PC-3 (cell line): ENCODE measurements at regions not wholly inside any gene's neighbourhood (a gene's known extent, or its start where the extent isn't known, plus 50 kb on each side); places are given as distances from the start of the nearest gene placed in this dataset.

Experiments used
- CTCF ChIP-seq: fragments of 300-600 bp; sonication (generic); conservative IDR thresholded peaks from 2 replicates; pipeline ENCODE4 v1.5.1; 2017; ENCODE audit warnings: antibody characterized with exemption, low read depth, mild to moderate bottlenecking, low read length
- EZH2 ChIP-seq: fragments of 300-600 bp; sonication (generic); IDR thresholded peaks from one replicate; pipeline ENCODE4 v1.6.1; 2017; ENCODE audit warnings: antibody characterized with exemption, mild to moderate bottlenecking, low read length; ENCODE audit not compliant: unreplicated experiment
- EZH2phosphoT487 ChIP-seq: fragments of 300-600 bp; sonication (generic); IDR thresholded peaks from 2 replicates; pipeline ENCODE4 v1.6.1; 2018; ENCODE audit warnings: mild to moderate bottlenecking, antibody characterized with exemption, low read length, borderline replicate concordance

GRCh38 chr9:89668866-89669246, 64.0 kb downstream of the GADD45G start:
- no peak for TF ChIP-seq CTCF
- no peak for TF ChIP-seq EZH2
- no peak for TF ChIP-seq EZH2phosphoT487
